C4-2B (cell line): ENCODE measurements at regions not wholly inside any gene's neighbourhood (a gene's known extent, or its start where the extent isn't known, plus 50 kb on each side); places are given as distances from the start of the nearest gene placed in this dataset.

Experiments
- ZFX ChIP-seq: fragments of 450-650 bp; IDR thresholded peaks from 2 replicates; pipeline ENCODE4 v1.6.1; 2017
- TF ChIP-seq, protein P1 (sequence below): fragments of 450-650 bp; conservative IDR thresholded peaks from 2 replicates; pipeline ENCODE4 v1.5.1; 2017; ENCODE audit warnings: mild to moderate bottlenecking

DNA sequence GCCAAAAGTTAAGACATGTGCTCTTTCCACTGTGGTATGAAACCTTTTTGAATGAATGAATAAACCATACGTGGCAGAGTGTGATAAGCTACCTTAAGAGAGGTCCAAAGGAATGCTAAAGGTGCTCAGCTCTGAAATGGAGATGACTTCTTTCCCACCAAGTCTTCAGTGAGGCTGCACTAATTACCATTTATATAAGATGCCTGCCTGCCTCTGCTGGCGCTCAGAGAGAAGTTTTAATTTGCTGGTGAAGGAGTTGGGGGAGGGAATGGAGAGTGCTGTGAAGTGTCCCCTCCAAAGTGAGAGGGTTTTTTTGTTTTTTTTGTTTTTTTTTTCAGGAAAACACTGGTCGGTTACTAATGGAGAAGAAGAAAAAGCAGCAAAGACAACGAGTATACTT lies 559.0 kb downstream of the OMA1 start:
- TF ChIP-seq, protein P1, sequence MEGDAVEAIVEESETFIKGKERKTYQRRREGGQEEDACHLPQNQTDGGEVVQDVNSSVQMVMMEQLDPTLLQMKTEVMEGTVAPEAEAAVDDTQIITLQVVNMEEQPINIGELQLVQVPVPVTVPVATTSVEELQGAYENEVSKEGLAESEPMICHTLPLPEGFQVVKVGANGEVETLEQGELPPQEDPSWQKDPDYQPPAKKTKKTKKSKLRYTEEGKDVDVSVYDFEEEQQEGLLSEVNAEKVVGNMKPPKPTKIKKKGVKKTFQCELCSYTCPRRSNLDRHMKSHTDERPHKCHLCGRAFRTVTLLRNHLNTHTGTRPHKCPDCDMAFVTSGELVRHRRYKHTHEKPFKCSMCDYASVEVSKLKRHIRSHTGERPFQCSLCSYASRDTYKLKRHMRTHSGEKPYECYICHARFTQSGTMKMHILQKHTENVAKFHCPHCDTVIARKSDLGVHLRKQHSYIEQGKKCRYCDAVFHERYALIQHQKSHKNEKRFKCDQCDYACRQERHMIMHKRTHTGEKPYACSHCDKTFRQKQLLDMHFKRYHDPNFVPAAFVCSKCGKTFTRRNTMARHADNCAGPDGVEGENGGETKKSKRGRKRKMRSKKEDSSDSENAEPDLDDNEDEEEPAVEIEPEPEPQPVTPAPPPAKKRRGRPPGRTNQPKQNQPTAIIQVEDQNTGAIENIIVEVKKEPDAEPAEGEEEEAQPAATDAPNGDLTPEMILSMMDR, result no peak
- TF ChIP-seq ZFX, result no peak
